Endothelial cell of umbilical vein (primary cell): ENCODE measurements at regions not wholly inside any gene's neighbourhood (a gene's known extent, or its start where the extent isn't known, plus 50 kb on each side); places are given as distances from the start of the nearest gene placed in this dataset.

Experiments used
- BruUV-seq: library from RNA; stranded (reverse); fragments of 400-500 nt; replicated peaks from 2 replicates; lab custom pipeline; 2021; lab: Mats Ljungman, UMichigan
- CTCF ChIA-PET: fragments of 300-600, 350-600 bp; sonication (Branson Sonifier 250); formaldehyde crosslinking; loops from one replicate; lab custom pipeline; 2021; ENCODE audit warnings: antibody characterized with exemption, inconsistent platforms; lab: Charles Lee
- POLR2A ChIA-PET: fragments of 300-600, 350-600 bp; sonication (Branson Sonifier 250); formaldehyde crosslinking; loops from one replicate; lab custom pipeline; 2021; ENCODE audit warnings: antibody characterized with exemption, inconsistent platforms; lab: Charles Lee
- DNase-seq: peaks from one replicate; pipeline ENCODE4 v3.0.0-alpha.2; 2011; ENCODE audit warnings: low read depth, low spot score
- FAIRE-seq: peaks from 2 replicates; lab custom pipeline; 2011; peaks lifted over from hg19 to GRCh38; lab: Jason Lieb, UNC
- H2AFZ ChIP-seq: 2 replicates; pipeline ENCODE4 v1.6.0; 2012; ENCODE audit warnings: low read depth, low read length, control low read depth, inconsistent platforms
- H3K27ac ChIP-seq: 2 replicates; pipeline ENCODE4 v1.5.1; 2011; ENCODE audit warnings: low read depth, mild to moderate bottlenecking, control low read depth, low read length, moderate library complexity; ENCODE audit not compliant: insufficient read depth
- H3K27me3 ChIP-seq, 2 experiments: 2 replicates each; pipeline versions ENCODE4 v1.6.0 to v1.6.1; 2011; ENCODE audit warnings: low read length in 2 of 2, mixed read lengths in 1 of 2; ENCODE audit not compliant: control insufficient read depth in 2 of 2, insufficient read depth in 2 of 2
- H3K36me3 ChIP-seq, 2 experiments: 2 replicates in 1 of 2; 3 replicates in 1 of 2; pipeline ENCODE4 v1.5.1; 2011; ENCODE audit warnings: low read length in 2 of 2, mild to moderate bottlenecking in 1 of 2, moderate library complexity in 1 of 2; ENCODE audit not compliant: control insufficient read depth in 2 of 2, insufficient read depth in 2 of 2; ENCODE audit errors: extremely low read depth in 1 of 2
- H3K4me1 ChIP-seq: 3 replicates; pipeline ENCODE4 v1.5.1; 2011; ENCODE audit warnings: mild to moderate bottlenecking, low read length; ENCODE audit not compliant: control insufficient read depth, insufficient read depth; ENCODE audit errors: extremely low read depth
- H3K4me2 ChIP-seq: 2 replicates; pipeline ENCODE4 v1.6.1; 2011; ENCODE audit warnings: low read length, control low read depth, mixed read lengths; ENCODE audit not compliant: insufficient read depth
- H3K4me3 ChIP-seq, 3 experiments: fragments of 200-600 bp in 1 of 3; sonication (generic), shearing (Covaris generic) in 1 of 3; replicated peaks in 1 of 3; 2 replicates each; pipeline ENCODE4 v1.5.1; 2011 to 2016; ENCODE audit warnings: control low read depth in 3 of 3, low read length in 3 of 3, mild to moderate bottlenecking in 2 of 3, inconsistent platforms in 1 of 3, low read depth in 1 of 3, moderate library complexity in 1 of 3; ENCODE audit not compliant: insufficient read depth in 1 of 3
- H3K79me2 ChIP-seq: 2 replicates; pipeline ENCODE4 v1.6.0; 2012; ENCODE audit warnings: low read length, inconsistent platforms; ENCODE audit not compliant: control insufficient read depth, insufficient read depth
- H3K9ac ChIP-seq: replicated peaks from 2 replicates; pipeline ENCODE3; 2011; ENCODE audit warnings: low read length, control low read depth; ENCODE audit not compliant: insufficient read depth; ENCODE audit errors: extremely low read depth
- H3K9me1 ChIP-seq: replicated peaks from 3 replicates; pipeline ENCODE4 v1.6.0; 2011; ENCODE audit warnings: mild to moderate bottlenecking, low read length; ENCODE audit not compliant: control insufficient read depth, insufficient read depth; ENCODE audit errors: extremely low read depth
- H3K9me3 ChIP-seq: replicated peaks from 2 replicates; pipeline ENCODE4 v1.5.1; 2012; ENCODE audit warnings: low read length, inconsistent platforms; ENCODE audit not compliant: control insufficient read depth, insufficient read depth
- H4K20me1 ChIP-seq: replicated peaks from 2 replicates; pipeline ENCODE3; 2011; ENCODE audit warnings: mild to moderate bottlenecking, low read length; ENCODE audit not compliant: control insufficient read depth, insufficient read depth; ENCODE audit errors: extremely low read depth
- CTCF ChIP-seq, 2 donors: IDR thresholded peaks; 1 replicate in 1 of 2; 2 replicates in 1 of 2; pipeline ENCODE4 v1.5.1; 2011; ENCODE audit warnings: low read length in 2 of 2, mild to moderate bottlenecking in 2 of 2, moderate library complexity in 2 of 2, control low read depth in 1 of 2, inconsistent platforms in 1 of 2, low read depth in 1 of 2; ENCODE audit not compliant: insufficient read depth in 1 of 2; ENCODE audit errors: extremely low read depth in 1 of 2
- EZH2 ChIP-seq: IDR thresholded peaks from 2 replicates; pipeline ENCODE4 v1.6.1; 2012; ENCODE audit warnings: borderline replicate concordance, low read depth, mild to moderate bottlenecking, moderate library complexity, low read length, inconsistent platforms; ENCODE audit not compliant: severe bottlenecking
- FOS ChIP-seq: IDR thresholded peaks from 2 replicates; pipeline ENCODE4 v1.6.1; 2011; ENCODE audit warnings: mild to moderate bottlenecking, low read length, moderate library complexity, borderline replicate concordance; ENCODE audit not compliant: insufficient read depth
- GATA2 ChIP-seq: IDR thresholded peaks from 2 replicates; pipeline ENCODE4 v1.7.0; 2011; ENCODE audit warnings: low read depth, mild to moderate bottlenecking, moderate library complexity, mixed read lengths, low read length; ENCODE audit not compliant: insufficient read length, insufficient read depth
- JUN ChIP-seq: IDR thresholded peaks from 2 replicates; pipeline ENCODE4 v1.6.1; 2011; ENCODE audit warnings: borderline replicate concordance, low read depth; ENCODE audit not compliant: insufficient read length, insufficient read depth
- MAX ChIP-seq: IDR thresholded peaks from 2 replicates; pipeline ENCODE4 v1.6.1; 2011; ENCODE audit not compliant: insufficient read depth, insufficient read length
- MYC ChIP-seq: IDR thresholded peaks from one replicate; pipeline ENCODE4 v1.6.1; 2011; ENCODE audit warnings: mild to moderate bottlenecking, low read depth, low read length
- POLR2A ChIP-seq: IDR thresholded peaks from 2 replicates; pipeline ENCODE4 v1.6.1; 2012; ENCODE audit warnings: low read depth, mild to moderate bottlenecking, control low read depth, low read length
- POLR2AphosphoS5 ChIP-seq: IDR thresholded peaks from 2 replicates; pipeline ENCODE4 v1.6.1; 2012; ENCODE audit warnings: low read depth, mild to moderate bottlenecking, control low read depth, low read length, moderate library complexity; ENCODE audit not compliant: insufficient read depth
- dilution Hi-C: fragments of 300-500 bp; cut with MboI; formaldehyde crosslinking; loops from one replicate; pipeline ENCODE4 v1.15.0; 2019; ENCODE audit warnings: low sequenced_read_pairs; ENCODE audit not compliant: extremely low pct_ligation_motif_present
- intact Hi-C: fragments of 100-400 bp; cut with micrococcal nuclease; formaldehyde crosslinking; loops from one replicate; pipeline ENCODE4 v1.10.0; 2022

- CTCF ChIA-PET: no interaction called here
- dilution Hi-C loops: no loop called here
These were observed 55.8 kb upstream of the RANBP3L start for GRCh38 chr5:36357391-36357975.

GRCh38 chr5:36359267-36359666 is 57.6 kb upstream of the RANBP3L start:
- no peak overlapping the region for H3K9ac ChIP-seq
- ChIA-PET POLR2A (no interaction called here), CTCF (no interaction called here)
- no peaks in the 10 kb centered on the region for H3K9me3 ChIP-seq
- H4K20me1 ChIP-seq: no peaks in the 10 kb centered on the region
- H3K27ac ChIP-seq: no peak overlapping the region
- no TSS peak for BruUV-seq
- H3K4me3 ChIP-seq: no peak overlapping the region
- H3K4me2 ChIP-seq: no peak overlapping the region
- H3K4me1 ChIP-seq: no peaks in the 10 kb centered on the region
- H2AFZ ChIP-seq: no peak overlapping the region
- no peaks in the 10 kb centered on the region for H3K79me2 ChIP-seq
- no peak for FAIRE-seq
- H3K36me3 ChIP-seq: no peaks in the 10 kb centered on the region
- TF ChIP-seq POLR2A (no peak), MAX (no peak), EZH2 (no peak), CTCF (IDR thresholded peaks at IDR 0.05; ENCODE audit: extremely low read depth in 1 of 2, insufficient read depth in 1 of 2, low read depth in 1 of 2, low read length in 2 of 2) (no peak), FOS (no peak), JUN (no peak), POLR2AphosphoS5 (no peak), MYC (no peak), GATA2 (no peak)
- intact Hi-C loops (no loop called here), dilution Hi-C loops (no loop called here)
- no peaks in the 10 kb centered on the region for H3K9me1 ChIP-seq
- DNase-seq: no peak
- H3K27me3 ChIP-seq: no peaks in the 10 kb centered on the region

More at GRCh38 chr5:36357391-36357975, 55.8 kb upstream of the RANBP3L start:
- H3K4me3 ChIP-seq: no peak overlapping the region
- intact Hi-C loops: no loop called here
- FAIRE-seq (no peak), DNase-seq (no peak)
- H3K9me1 ChIP-seq: no peaks in the 10 kb centered on the region
- no peak overlapping the region for H3K27ac ChIP-seq
- no peaks in the 10 kb centered on the region for H3K36me3 ChIP-seq
- H3K4me2 ChIP-seq: no peak overlapping the region
- H3K4me1 ChIP-seq: no peaks in the 10 kb centered on the region
- no peak overlapping the region for H2AFZ ChIP-seq
- POLR2A ChIA-PET: no interaction called here
- no TSS peak for BruUV-seq
- no peaks in the 10 kb centered on the region for H3K9me3 ChIP-seq
- no peak for TF ChIP-seq MAX
- TF ChIP-seq MYC: no peak
- no peak for TF ChIP-seq FOS
- no peak for TF ChIP-seq JUN
- TF ChIP-seq POLR2A: no peak
- H3K79me2 ChIP-seq: no peaks in the 10 kb centered on the region
- no peaks in the 10 kb centered on the region for H3K27me3 ChIP-seq
- H4K20me1 ChIP-seq: no peaks in the 10 kb centered on the region
- H3K9ac ChIP-seq: no peak overlapping the region
